ENCODE measurements at regions not wholly inside any gene's neighbourhood (a gene's known extent, or its start where the extent isn't known, plus 50 kb on each side); places are given as distances from the start of the nearest gene placed in this dataset.

GRCh38 chr6:11942185-11942864 lies 69.8 kb upstream of the HIVEP1 start:
- TF ChIP-seq ZBTB17 (tag by site-specific recombination; IDR thresholded peaks at IDR 0.05) (no peak), CTCF (tag by site-specific recombination; IDR thresholded peaks at IDR 0.05) (no peak), ZNF785 (tag by site-specific recombination; IDR thresholded peaks at IDR 0.05) (no peak), ZSCAN30 (tag by site-specific recombination; IDR thresholded peaks at IDR 0.05) (no peak), ZNF561 (tag by site-specific recombination; IDR thresholded peaks at IDR 0.05; ENCODE audit: borderline replicate concordance) (no peak), RBAK (tag by site-specific recombination; IDR thresholded peaks at IDR 0.05) (no peak), ZFP3 (tag by site-specific recombination; IDR thresholded peaks at IDR 0.05; ENCODE audit: low read depth) (no peak), TRIM28 (IDR thresholded peaks at IDR 0.05; ENCODE audit: borderline replicate concordance, low read length) (no peak)
